Retinal pigment epithelial cell (primary cell): ENCODE measurements at regions not wholly inside any gene's neighbourhood (a gene's known extent, or its start where the extent isn't known, plus 50 kb on each side); places are given as distances from the start of the nearest gene placed in this dataset.

Source experiments
- DNase-seq: peaks from one replicate; pipeline ENCODE4 v3.0.0-alpha.2; 2010; ENCODE audit warnings: low read depth
- H3K4me3 ChIP-seq: 2 replicates; pipeline ENCODE4 v1.5.1; 2011; ENCODE audit warnings: mild to moderate bottlenecking, low read length, control low read depth, moderate library complexity
- CTCF ChIP-seq: conservative IDR thresholded peaks from 2 replicates; pipeline ENCODE4 v1.5.1; 2011; ENCODE audit warnings: low read depth, low read length, control low read depth, inconsistent platforms

- DNase-seq: peak; percentile 68
- no peak for TF ChIP-seq CTCF
- H3K4me3 ChIP-seq: no peak overlapping the region
Measured at GRCh38 chr12:123046431-123046830, 66.0 kb downstream of the ARL6IP4 start.

- TF ChIP-seq CTCF: no peak
- no peak for DNase-seq
- H3K4me3 ChIP-seq: no peak overlapping the region
Measured at GRCh38 chr12:123045678-123046077, 65.2 kb downstream of the ARL6IP4 start.

- DNase-seq: no peak
- H3K4me3 ChIP-seq: no peak overlapping the region
- no peak for TF ChIP-seq CTCF
Measured at GRCh38 chr12:123044351-123044750, 63.9 kb downstream of the ARL6IP4 start.

- DNase-seq: peak; percentile 89
- H3K4me3 ChIP-seq: no peak overlapping the region
- TF ChIP-seq CTCF: peak; percentile 72
Measured at GRCh38 chr12:123043536-123044001, 63.1 kb downstream of the ARL6IP4 start.

GRCh38 chr12:123042833-123043232 is 62.4 kb downstream of the ARL6IP4 start:
- no peak for TF ChIP-seq CTCF
- DNase-seq: no peak
- H3K4me3 ChIP-seq: no peak overlapping the region

- H3K4me3 ChIP-seq: peak overlapping the region; percentile 20
- peak; percentile 99 for DNase-seq
- no peak for TF ChIP-seq CTCF
Measured at GRCh38 chr12:123041811-123042655, 61.6 kb downstream of the ARL6IP4 start.

GRCh38 chr12:123041042-123041531 is 60.6 kb downstream of the ARL6IP4 start:
- TF ChIP-seq CTCF: no peak

More at GRCh38 chr12:123041042-123041531, 60.6 kb downstream of the ARL6IP4 start:
- DNase-seq: no peak
- no peak overlapping the region for H3K4me3 ChIP-seq
